RPMI7951 (cell line): ENCODE measurements at regions not wholly inside any gene's neighbourhood (a gene's known extent, or its start where the extent isn't known, plus 50 kb on each side); places are given as distances from the start of the nearest gene placed in this dataset.
A peak's percentile ranks its signal among the peaks of the same experiment; 100 is the strongest.

ENCODE experiments used
- DNase-seq: peaks from one replicate; pipeline ENCODE4 v3.0.0-alpha.2; 2012; ENCODE audit warnings: low read depth

- no peak for DNase-seq
Measured at GRCh38 chr1:67560580-67561255, 124.3 kb upstream of the GADD45A start.

DNA sequence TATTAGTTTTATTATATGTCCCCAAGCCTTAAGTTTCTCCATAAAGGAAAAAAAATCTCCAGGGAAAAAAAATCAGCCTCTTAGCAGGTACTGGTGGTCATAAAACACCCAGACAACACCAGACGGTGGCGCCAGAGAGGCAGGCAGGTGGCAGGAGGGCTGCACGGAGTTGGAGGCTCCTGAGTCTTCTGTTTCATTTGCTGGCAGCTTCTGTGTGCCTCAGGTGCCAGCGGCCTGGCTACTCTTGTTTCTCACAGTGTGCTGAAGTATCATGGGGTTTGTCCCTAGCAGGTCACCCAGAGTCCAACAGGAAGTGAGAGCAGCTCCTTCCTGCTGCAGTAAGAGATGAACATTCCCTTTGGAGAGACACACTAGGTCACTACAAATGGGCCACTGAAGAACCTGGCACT is 123.3 kb upstream of the GADD45A start:
- peak; percentile 78 for DNase-seq

GRCh38 chr1:67563684-67564083 is 121.3 kb upstream of the GADD45A start:
- no peak for DNase-seq

DNA sequence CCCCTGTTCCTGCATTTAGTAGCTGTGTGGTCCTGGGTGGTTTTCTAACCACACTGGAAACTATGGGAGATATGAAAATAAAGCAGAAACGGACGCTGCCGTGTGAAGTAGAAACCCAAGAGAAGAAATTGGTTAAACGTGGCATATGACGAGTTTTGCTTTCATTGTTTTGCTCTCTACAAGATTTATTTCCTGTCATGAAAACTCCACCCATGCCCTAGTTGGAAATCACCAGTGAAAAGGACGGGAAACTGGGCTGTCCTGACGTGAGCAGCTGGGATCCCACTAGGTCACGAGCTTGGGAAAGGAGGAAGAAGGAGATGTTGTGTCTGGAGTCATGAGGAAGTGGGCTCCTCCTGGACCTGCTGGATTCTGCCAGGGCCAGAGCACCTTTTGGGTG is 120.8 kb upstream of the GADD45A start:
- no peak for DNase-seq

DNA sequence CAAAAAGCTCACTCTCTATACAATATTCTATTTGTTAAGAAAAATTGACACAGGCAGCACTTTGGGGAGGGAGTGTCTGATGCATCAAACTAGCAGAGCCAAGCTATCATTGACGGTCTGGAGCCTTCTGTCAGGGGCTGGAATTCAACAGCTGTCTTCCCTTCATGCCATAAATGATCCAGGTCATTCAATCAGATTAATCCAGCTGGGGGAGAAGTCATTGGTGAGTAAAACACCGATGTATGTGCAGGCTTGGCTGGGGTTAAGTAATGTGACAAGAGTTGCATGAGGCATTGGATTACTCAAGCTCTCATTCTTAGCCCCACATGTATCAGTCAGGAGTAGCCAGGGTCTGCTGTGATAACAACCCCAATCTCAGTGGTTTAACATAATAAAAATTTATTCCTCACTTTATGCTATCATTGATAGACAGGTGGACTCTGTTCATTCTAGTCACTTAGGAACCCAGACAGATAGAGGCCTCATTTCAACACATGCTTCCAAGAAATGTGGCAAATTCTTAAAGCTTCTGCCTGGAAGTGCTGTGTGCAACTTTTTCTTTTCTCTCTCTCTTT is 118.1 kb upstream of the GADD45A start:
- DNase-seq: peak; percentile 17

DNA sequence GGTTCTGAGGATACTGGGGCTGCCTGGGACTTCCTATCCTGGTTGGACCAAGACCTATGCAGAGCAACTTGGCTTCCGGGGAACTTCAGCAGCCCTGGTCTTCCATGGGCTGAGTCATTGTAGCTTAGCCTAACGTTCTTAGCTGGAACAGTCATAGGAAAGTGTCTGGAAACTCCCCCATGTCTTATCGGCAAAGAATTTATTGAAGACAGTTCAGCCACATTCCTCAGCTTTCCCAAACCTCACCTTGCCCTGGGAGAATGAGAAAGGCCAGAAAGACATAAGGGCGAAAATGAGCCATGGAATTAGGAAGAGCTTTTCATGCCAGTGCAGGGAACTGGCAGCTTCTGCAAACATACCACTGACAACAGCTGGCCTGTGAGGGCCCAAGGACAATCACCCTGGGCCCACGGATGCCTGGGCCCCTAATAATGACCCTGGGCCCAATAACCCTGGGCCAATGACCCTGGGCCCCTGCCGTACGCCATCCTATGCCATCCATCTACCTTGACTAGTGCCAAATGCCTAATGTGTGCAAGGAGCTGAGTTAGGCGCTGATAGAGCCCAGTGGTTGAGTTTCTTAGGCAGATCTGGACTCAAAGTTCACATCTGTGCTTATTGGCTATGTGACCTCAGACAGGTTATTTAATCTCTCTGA is 114.4 kb upstream of the GADD45A start:
- peak; percentile 96 for DNase-seq

DNA sequence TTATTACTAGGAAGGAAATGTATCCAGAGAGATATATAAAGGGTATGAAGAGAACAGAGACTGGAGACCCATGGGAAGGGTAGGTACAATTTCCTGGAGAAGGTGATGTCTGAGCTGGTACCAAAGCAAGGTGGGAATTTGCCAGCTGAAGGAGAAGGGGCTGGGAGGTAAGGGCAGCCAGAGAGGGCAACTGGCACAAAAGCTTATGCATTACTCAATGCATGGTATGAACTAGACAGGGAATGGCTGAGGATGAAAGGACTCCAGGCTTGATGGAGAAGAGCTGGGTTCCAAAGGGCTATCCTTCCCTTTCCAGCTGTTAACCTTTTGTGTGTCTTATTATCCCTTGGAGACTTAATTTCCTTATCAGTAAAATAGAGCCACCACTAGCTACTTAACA is 113.6 kb upstream of the GADD45A start:
- DNase-seq: no peak

DNA sequence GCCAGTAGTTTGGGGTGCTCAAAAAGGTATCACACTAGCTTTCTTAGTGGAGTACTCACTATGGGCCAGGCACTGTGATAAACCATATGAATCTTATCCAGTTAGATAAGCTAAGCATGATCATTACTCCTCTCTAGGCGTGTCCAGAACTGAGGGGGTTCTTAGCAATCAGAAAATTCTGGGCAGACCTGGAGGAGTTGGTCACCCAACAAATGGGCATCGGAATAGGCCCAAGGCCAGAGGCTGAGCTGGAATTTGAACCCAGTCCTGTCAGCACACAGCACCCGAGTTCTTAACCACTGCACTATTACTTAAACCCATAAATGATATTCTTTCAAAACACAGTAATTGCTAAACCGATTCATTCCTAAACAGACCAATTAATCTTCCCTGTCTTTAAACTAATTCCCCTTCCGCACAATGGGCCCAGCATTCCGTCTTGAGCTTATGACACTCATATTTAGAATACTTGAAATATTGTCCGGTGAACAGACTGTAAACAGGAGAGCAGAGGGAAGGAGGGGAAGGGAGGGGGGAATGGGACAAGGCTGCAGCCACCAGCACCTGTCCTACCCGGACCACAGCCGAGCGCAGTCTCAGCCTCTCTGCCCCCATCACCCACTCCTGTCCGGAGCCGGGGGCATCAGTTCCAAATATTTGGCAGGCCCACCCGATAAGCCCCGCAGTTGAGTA is 113.0 kb upstream of the GADD45A start:
- no peak for DNase-seq

- DNase-seq: no peak
Measured at GRCh38 chr1:67572594-67573221, 112.3 kb upstream of the GADD45A start.

DNA sequence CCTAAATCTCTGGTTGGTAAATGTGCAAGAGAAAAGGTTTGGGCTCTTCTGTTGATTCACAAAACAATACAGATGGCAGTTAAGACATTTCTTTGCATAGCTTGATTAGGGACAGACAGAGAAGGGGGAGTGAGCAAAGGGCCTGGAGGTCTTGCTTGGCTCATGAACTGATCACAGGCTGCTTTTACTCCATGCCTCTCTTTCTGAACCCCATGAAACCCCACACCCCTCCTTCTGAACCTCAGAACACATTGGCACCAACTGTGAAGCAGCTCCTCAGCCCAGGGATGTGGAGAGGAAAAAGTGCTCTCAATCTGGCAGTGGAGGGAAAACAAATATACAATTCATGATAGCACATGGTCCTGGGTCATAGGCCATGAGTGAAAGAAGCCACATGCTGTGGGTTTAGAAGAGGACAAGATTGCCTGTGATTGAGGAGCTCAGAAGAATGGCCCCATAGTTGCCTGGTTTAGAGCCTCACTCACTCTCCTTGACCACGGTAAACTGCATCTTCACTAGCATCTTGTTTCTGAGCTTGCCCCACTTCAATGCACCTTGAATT is 111.6 kb upstream of the GADD45A start:
- no peak for DNase-seq

- DNase-seq: no peak
Measured at GRCh38 chr1:67574221-67574620, 110.8 kb upstream of the GADD45A start.

DNA sequence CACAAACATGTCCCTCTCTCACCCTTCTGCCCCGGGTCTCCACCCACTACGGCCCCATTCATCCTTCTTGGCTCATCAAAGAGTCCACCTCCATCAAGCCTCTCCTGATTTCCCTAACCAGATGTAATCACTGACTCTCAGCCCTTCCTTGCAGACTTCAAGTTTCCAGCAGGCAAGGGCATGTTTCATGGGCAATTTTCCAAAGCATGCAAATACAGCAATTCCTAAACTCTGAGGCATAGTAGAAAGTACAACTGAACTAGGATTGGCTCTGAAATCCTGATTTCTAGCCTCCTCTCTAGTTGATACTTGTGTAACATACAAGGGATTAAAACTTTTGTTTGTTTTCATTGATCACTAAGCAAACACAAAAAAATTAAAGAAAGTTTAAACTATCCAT is 109.1 kb upstream of the GADD45A start:
- peak; percentile 64 for DNase-seq

- no peak for DNase-seq
Measured at GRCh38 chr1:67576474-67576873, 108.5 kb upstream of the GADD45A start.

- DNase-seq: no peak
Measured at GRCh38 chr1:67577646-67578045, 107.4 kb upstream of the GADD45A start.

- no peak for DNase-seq
Measured at GRCh38 chr1:67578397-67579020, 106.5 kb upstream of the GADD45A start.

DNA sequence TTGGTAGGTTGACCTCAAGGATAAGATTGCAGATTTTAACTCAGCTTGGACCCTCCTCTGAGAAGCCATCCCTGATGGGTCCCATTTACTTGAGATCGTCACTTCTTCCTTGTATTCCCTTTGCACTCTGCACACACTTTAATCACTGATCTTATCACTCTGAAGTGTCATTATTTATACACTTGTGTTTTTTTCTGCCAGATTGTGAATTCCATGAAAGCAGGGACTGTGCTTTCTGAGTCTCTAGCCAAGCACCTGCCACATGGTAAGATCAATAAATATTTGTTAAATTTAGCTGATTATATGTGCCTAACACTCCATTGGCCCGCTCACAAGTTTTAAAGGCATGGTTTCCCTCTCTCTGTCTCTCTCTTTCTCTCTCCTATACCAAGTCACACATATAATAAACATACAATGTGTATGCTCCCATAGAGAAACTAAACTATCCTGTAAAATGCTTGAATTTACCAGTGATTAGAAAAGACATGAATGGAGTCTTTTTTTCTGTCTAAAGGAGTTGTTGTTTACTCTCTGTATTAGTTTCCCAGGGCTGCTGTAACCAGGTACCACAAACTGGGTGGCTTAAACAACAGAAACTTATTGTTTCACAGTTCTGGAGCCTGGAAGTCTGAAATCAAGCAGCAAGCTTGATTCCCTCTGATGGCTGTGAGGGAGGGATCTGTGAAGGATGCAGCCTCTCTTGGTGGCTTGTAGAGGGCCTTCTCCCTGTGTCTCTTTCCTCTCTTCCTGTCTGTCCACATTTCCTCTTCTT is 105.2 kb upstream of the GADD45A start:
- DNase-seq: no peak

GRCh38 chr1:67580691-67581403 is 104.2 kb upstream of the GADD45A start:
- no peak for DNase-seq

DNA sequence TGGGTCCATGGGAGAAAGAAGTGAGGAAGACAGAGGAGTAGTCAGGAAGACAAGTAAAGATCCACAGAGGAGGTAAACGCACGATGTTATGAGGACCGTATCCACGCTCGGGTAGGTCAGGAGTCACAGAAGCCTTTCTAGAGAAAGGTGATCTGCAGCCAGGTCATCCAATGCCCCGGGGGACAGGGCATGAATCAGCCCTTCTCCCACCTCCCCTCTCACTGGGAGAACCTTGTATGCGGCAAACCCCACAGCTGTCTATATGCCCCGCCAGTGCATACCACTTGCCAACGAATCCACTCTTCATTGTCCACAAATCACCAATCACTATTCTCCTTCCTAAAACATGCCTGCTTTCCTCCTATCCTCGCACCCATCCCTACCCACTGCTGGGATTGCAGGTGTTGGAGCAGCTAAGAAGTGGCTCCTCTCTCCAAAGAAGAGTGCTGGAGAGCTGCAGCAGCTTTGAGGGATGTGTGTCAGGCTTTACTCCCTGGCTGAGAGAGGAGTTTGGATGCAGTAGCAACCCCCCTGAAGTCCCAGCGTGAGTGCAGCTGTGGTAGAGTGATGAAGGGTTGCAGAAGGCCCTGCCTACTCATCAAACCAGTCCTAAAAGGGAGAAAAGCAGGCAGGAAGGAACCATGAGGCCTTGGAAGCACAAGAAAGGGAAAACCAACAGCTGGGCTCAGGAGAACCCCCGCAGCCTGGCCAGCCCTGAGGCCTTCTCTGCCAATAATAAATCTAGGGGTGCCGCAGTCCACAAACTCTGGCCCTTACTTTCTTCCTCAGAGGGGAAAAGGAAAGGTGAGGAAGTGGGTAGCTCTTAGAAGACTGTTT is 102.2 kb upstream of the GADD45A start:
- peak; percentile 10 for DNase-seq

- DNase-seq: peak; percentile 8
Measured at GRCh38 chr1:67583462-67583950, 101.5 kb upstream of the GADD45A start.
